NCI-H526 treated with DMSO at 0.1 percent for 48 hours (cell line): ENCODE measurements at regions not wholly inside any gene's neighbourhood (a gene's known extent, or its start where the extent isn't known, plus 50 kb on each side); places are given as distances from the start of the nearest gene placed in this dataset.
"Not testable (repeated sequence)": the region's sequence is repeated elsewhere in the genome, so short reads cannot be mapped to it uniquely, and the experiment has no call there.

Experiments
- DNase-seq: peaks from one replicate; lab custom pipeline; 2025; lab: John Stamatoyannopoulos, UW

DNA sequence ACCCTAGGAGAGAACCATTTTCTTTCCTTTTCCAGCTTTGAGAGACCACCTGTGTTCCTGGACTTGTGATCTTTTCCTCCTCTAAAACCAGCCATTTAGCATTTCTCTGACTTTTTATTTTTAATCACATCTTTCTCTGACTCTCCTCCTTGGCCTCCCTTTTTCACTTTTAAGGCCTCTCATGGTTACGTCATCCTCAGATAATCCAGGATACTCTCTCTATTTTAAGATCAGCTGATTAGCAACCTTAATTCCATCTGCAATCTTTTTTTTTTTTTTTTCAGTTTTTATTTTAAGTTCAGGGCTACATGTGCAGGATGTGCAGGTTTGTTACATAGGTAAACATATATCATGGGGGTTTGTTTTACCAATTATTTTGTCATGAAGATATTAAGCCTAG, 54.0 kb downstream of the RFPL4B start:
- DNase-seq, result no peak

DNA sequence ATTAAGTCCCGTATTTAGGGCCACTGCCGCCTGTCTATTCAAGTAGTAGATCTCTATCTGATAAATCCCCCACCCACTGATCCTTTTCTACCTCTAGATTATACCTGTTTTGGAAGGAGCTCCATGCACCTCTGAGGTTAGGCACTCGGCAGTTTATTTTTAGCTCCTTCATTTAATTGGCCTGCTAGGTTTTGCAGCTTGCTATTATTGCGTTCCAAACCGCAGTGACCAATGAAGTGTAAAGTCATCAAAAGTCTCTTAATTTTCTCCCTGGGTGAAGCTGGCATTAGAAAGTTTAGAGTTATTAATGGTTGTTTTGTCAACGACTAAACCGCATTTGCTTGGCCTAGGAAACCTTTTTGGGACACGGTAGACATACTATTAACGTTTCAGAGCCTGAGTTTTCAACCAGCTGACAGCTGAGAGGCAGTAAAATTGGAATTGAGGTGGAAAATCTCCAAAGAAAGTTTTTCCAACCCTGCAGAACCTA, 60.0 kb downstream of the RFPL4B start:
- DNase-seq, result no peak

DNA sequence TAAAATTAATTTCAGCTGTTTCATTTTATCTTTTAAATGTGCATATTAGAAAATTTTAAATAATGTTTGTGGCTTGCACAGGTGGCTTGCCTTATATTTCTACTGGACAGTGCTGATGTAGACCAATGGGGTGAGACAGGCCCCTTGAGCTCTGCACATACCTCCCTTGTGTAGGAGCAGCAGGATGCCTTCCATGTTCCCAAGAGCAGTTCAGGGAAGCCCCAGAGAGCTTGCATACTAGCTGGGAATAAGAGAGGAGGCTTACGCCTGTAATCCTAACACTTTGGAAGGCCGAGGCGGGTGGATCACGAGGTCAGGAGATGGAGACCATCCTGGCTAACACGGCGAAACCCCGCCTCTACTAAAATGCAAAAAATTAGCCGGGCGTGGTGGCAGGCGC, 61.4 kb downstream of the RFPL4B start:
- no peak for DNase-seq

DNA sequence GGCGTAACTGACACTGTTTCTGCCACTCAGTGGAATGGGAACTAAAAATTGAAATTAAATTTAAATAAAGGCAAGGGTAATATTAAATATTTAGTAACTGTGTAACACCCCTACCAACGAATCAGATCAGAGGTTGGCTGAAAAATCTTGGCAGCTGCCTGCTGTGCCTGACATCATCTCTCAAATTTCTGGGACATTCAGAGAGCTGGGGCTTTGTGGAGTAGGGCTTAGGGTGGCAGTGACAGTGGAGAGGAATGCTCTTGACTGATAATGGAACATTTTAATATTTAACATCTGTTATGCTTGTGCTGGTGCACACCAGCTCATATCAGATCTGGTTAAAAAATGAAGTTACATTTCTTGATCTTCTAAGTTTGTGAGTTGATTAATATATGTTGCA, 62.2 kb downstream of the RFPL4B start:
- no peak for DNase-seq

DNA sequence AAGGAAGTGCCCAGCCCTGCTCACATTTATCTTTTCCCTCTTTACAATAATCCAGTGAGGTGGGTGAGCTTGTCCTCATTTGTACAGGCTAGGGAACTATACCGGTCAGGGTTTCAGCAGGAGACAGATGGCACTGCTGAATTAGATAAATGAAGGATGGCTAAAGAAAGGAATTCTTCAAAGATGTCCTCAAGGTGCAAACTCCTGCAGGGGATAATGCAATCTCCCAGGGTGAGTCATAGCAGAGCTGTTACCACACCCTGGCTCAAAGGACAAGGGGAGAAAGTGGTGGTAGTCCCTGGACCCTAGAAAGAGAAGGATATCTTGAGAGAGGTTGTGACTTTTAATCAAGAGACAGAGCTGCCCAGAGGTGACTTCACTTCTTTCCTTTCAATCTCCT, 66.7 kb downstream of the RFPL4B start:
- no peak for DNase-seq

DNA sequence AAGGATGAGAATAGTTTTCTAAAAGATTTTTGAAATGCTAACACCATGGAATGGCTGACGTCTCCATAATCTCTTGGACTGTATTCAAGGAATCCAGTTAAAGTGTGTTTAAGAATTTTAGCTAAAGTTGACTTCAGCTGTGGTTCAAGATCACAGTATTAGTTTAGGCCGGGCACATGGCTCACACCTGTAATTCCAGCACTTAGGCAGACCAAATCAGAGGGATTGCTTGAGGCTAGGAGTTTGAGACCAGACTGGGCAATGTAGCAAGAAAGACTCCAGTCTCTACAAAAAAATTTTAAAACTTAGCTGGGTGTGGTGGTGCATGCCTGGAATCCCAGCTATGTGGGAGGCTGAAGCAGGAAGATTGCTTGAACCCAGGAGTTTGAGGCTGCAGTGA, 68.2 kb downstream of the RFPL4B start:
- DNase-seq, result no peak

DNA sequence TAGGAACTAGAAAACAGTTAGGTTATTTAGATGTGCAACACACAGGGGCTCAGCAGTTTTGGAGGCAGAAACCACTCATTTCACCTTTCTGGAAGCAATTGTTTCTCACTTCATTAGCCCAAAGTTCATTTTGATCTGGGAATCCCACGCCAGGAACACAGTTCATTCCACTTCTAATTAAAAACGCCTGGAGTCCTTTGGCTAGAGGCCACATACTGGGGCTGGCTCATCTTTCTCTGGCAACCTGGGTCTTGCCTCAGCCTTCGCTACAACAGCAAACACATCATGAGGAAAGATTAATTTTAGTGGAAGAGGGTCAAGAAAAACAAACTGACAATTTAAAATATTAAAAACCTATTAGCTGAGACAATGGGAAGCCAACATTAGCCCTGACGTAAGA, 69.7 kb downstream of the RFPL4B start:
- DNase-seq, result no peak

DNA sequence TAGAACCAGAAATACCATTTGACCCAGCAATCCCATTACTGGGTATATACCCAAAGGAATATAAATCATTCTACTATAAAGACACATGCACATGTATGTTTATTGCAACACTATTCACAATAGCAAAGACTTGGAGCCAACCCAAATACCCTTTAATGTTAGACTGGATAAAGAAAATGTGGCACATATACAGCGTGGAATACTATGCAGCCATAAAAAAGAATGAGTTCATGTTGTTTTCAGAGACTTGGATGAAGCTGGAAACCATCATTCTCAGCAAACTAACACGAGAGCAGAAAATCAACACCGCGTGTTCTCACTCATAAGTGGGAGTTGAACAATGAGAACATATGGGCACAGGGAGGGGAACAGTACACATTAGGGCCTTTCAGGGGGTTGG, 79.9 kb downstream of the RFPL4B start:
- not testable (repeated sequence) for DNase-seq

DNA sequence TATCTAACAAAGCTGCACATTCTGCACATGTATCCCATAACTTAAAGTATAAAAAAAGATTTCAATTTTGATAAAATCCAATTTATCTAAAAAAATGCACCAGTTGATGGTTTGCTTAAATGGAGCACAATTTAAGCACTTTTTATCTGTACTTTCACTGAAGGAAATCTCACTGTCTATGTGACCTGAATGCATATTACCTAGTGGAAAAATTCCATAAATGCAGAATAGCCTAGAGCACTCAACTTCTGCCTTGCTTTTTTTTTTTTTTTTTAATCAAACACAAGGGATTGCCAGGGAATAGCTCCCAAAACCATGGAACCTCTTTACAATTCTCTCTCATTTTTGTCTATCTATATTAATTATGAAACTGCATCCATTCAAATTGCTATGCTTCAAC, 80.4 kb downstream of the RFPL4B start:
- DNase-seq, result no peak

DNA sequence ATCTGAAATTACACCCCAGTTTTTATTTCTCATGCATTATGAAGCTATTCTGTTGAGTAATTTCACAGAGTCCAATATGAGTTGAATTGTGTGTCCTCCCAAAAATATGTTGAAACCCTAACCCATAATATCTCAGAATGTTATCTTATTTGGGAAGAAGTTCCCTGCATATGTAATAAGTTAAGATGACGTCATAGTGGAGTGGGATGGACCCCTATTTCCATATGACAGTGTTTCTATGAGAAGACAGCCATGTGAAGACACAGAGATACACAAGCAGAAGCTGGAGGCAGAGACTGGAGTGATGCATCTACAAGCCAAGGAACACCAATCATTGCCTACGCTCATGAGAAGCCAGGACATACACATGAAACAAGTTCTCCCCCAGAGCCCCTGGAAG, 81.3 kb downstream of the RFPL4B start:
- no peak for DNase-seq

DNA sequence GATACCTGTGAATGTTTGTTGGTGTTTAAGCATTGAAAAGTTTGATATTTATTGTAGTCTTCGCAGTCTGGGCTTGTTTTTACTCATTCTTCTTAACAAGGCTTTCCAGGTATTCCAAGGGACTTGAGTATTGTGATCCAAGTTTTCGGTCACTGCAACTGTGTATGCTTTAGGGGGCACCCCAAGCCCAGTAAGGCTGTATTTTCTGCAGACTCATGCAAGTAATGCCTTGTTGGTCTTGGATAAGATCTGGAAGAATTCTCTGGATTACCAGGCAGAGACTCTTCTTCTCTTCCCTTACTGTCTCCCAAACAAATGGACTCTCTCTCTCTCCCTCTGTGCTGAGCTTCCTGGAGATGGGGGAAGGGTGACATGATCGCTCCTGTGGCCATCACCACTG, 82.1 kb downstream of the RFPL4B start:
- no peak for DNase-seq

DNA sequence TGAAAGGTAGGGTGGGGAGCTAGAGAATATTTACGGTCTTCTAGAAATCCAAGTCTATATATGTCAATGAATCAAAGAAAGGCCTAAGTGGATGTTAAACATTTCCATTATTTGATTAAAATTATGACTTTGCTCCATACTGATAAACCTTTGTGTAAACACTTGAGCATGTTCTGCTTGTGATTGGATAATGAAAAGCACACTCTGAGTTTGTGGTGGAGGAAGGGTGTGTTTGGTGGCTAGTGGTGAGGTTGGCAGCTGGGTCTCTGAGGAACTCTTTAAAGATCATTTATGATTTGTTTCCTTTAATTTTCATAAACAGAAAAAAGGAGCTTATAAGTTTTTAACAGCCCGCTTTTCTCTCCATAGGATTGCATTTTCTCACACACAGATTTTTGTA, 84.7 kb downstream of the RFPL4B start:
- no peak for DNase-seq

DNA sequence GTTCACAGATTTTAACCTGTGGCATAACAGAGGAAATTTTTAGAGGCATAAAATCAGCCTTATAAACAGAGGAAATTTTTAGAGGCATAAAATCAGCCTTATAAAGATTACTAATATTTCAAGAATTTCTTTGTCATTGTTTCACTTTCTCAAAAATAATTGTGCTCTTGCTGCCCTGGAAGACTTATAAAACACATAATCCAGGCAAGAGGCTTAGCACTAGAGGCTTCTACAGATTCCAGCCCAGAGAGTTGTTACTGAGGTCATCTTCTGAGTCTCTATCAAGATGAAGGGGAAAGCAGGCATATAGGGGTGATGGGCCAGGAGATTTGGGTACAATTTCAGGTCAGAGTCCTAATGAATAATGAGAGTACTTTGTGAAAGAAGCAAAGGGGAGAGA, 85.7 kb downstream of the RFPL4B start:
- no peak for DNase-seq

DNA sequence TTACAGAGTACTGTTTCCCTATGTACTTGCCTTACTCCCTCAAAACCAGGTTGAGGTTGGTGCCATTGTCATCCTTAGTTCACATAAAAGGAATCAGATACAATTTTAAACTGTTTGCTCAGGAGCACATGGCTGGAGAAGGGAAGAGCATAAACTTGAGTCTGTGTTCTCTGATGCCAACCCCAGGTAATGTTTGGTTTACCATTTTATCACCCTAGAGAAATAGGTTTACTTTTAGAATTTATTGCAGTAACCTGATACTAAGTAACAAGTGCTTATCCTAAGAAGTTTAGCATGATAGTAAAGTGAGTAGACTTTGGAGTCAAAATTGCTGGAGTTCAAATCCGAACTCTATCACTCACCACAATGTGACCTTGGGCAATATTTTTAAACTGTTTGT, 86.3 kb downstream of the RFPL4B start:
- DNase-seq, result no peak

DNA sequence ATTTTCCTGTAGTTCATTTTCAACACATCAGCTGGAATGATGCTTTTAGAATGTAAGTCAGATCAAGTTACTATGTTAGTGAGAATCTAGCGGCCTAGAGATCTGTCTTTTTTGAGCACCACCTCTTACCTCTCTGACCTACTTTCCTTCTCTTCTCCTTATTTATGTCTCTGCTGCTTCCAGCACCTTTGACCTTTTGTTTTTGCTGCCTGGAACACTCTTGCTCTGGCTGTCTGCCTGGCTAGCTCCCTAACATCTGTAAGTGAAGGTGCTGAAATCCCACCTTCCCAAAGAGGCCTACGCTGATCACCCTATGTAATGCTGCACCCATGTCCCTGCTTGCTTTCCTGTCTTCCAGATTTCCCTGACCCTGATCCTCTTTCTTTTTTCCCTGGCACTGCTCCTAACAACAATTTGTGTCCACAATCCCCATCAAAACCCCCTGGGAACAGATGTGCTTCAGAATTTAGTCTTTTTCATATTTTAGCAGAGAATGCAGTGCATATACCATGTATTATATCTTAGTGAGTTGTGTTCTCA, 87.8 kb downstream of the RFPL4B start:
- no peak for DNase-seq

DNA sequence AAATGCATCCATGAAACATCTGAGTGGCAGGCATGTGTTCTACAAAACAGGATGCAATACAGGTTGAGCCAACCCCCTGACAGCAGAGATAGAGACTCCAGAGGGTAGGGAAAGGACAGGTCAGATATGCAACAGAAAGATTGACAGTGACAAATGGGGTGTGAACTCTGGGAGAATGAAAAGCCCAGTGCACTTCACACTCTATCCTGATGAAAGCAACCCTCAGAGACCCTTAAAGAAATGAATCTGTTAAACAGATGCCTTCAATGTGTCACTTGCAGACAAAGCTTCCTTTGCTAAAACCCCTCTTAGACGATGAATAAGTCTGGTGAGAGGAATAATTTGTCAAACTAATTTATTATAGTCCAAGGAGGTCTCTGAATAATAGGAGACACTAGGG, 89.9 kb downstream of the RFPL4B start:
- no peak for DNase-seq

DNA sequence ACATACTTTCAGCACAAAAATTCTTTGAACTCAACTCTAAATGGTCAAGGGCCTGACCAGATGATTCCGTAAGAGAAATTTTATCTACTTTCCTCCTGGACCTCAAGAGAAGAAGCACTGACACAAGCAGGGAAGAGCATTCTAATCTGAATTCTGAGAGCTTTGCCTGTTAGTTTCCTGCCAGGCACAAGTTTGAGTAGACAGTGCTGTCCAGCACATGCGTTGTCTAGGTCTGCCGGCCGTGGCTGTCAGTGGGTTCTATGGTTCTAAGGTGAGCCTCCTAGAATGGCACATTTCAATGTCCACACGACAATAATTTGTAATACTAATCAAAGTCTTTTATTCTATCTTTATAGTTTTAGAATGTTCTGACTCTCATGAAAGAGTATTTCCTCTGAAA, 91.9 kb downstream of the RFPL4B start:
- no peak for DNase-seq

DNA sequence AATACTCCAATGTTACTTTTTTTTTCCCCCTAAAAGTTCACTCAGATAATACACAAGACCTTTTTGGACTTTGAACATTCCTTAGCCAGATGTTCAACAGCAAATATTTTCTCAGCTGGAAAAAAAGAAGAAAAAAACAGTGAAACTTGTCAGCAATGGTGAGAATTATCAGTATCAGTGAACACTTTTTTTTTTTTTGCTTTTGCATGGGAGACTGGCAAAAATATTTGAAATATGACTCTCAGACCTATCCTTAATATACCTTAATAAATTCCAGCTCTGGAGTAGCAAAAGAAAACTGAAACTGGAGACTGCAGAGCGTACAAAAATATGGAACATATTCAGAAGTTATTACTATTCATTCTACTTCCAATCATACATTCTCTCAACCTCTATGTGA, 92.3 kb downstream of the RFPL4B start:
- no peak for DNase-seq

DNA sequence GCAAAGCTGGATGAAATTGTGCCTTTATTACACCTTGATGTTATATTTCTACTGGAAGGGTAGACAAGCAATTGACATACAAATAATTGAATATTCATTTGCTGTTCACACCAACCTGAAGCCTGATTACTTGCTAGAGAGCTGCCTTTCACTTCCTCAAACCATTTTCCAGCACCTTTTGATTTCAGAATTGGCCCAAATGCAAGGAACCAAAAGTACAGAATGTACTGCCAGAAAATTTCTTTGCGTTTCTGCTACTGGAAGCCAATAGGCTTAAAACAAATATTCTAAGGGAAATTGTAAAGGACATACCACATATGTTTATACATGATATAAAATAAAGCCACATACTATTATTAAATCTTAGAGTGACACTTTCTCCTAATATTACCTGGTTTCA, 94.5 kb downstream of the RFPL4B start:
- no peak for DNase-seq

DNA sequence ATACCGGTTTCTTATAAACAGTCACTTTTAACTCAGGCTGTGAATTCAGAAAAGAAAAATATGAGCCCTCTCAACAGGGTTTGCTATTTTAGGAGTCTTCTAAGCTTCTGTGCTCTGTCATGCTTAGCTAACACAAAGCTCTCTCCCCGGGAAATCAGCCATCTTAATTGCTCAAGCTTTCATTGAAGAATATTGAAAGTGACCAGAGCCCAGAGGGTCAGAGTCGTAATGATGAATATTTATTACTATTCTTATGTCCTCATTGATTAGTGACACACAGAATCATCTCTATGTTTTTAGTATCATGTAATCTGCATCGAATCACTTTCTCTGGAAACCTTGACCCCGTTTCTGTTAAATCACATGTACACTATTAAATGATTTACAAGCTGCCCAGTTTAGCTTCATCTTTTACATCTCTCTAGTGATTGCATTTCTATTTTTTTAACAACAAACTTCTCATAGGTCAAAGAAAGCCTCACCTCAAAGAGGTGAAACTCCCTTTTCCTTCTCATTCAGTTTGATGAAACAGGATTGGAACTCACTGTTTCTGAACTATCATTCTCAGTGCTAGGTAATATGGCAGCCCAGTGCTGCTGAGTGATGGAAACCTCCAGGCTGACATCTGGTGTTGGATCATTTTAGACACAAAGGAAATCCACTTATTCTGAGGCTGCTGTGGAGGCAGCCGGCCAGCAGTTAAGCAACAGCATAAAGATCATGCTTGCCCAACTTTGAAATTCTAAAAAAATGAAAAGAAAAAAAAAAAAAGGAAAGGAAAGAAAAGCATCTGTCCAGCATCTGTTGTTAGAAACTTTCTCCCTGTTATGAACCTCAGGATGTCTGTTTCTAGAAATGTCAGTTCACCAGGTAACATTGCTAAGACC, 96.3 kb downstream of the RFPL4B start:
- no peak for DNase-seq

DNA sequence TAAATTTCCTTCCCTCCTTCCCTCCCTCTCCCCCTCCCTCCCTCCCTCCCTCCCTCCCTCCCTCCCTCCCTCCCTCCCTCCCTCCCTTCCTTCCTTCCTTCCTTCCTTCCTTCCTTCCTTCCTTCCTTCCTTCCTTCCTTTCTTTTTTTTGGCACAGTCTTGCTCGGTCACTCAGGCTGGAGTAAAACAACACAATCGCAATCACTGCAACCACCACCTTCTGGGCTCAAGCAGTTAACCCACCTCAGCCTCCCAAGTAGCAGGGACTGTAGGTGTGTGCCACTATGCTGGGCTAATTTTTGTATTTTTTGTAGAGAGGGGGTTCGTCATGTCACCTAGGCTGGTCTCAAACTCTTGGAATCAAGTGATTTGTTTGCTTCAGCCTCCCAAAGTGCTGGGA, 101.7 kb downstream of the RFPL4B start:
- DNase-seq, result not testable (repeated sequence)

DNA sequence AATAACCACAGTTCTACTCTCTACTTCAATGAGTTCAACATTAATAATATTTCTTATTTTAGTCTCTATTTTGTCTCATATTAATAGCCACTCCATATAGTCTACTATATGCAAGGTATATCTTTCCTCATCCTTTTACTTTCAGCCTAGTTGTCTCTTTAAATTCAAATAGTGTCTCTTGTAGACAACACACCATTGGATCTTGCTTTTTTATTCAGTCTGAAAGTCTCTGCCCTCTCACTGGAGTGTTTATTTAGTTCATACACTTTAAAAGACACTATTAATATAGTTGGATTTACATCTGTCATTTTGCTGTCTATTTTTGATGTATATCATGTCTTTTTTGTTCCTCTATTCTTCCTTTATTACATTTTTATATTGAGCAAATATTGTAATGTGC, 103.5 kb downstream of the RFPL4B start:
- no peak for DNase-seq

DNA sequence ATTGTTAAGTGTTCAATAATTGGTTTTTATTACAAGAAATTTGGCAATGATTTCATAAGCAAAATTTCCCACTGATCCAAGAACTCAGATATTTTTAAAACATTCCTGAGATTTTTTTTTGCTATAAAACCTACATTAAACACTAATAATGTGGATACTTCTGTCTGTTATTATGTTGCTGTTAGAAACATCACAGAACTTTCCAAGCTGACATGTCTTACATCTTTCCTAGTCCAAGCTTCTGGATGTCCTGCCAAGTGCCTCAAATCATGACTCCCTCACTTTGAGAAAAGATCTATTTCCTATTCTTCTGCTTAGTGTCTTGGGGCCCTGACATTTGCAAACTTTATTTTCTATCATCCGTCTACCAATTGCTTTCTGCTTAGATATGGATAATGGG, 110.8 kb downstream of the RFPL4B start:
- DNase-seq, result no peak

DNA sequence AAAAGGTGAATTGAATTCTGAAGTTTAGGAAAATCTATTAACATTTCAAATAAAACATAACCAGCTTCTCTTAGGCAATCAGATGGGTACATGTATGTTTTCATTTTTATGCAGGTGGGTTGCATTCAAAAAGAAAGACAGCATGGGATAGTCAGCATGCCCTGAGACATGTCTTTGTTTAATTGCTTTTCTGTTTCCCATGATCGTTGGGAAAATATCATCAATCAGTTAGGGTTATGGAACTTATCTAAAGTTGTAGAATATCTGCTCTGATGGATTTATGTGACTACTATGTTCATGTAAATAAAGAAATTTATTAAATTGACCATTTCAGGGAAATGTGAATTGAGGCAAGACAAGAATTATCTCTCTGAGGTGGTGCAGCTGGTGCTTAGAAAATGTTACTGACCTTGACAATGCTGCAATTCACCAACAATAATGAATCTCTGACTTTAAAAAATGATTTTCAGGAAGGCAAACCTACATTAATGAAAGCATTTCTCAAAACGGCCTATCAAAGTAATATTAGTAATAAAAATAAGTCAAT, 112.7 kb downstream of the RFPL4B start:
- DNase-seq, result no peak
